ENCODE measurements at regions not wholly inside any gene's neighbourhood (a gene's known extent, or its start where the extent isn't known, plus 50 kb on each side); places are given as distances from the start of the nearest gene placed in this dataset.

GRCh38 chr5:68352166-68352565 lies 136.6 kb downstream of the PIK3R1 start:
- Histone ChIP-seq H3K36me3 (no peaks in the 10 kb centered on the region), H3K27ac (no peak overlapping the region), H3K4me1 (peaks cover 0 to 16% (median 0%) of the 10 kb centered on the region in 10 experiments; a peak in 6 of 20 replicates), H4K20me1 (no peaks in the 10 kb centered on the region), H3K4me3 (no peak overlapping the region), H3K9ac (no peak overlapping the region), H3K9me3 (replicated peaks in 1 of 11) (peaks cover 0 to 12% (median 8%) of the 10 kb centered on the region in 11 experiments; a peak in 14 of 22 replicates), H3K4me2 (no peak overlapping the region), H3K27me3 (no peaks in the 10 kb centered on the region)
- TF ChIP-seq Cebpa-rat (IDR thresholded peaks at IDR 0.05): no peak

GRCh38 chr5:68353605-68354004 lies 138.0 kb downstream of the PIK3R1 start:
- no peaks in the 10 kb centered on the region for H3K36me3 ChIP-seq
- 0 out of 20 replicates have a peak, but pooled peaks cover 0 to 6% (median 0%) of the 10 kb centered on the region in 10 experiments for H3K4me1 ChIP-seq
- no peak for TF ChIP-seq Cebpa-rat (IDR thresholded peaks at IDR 0.05)
- no peak overlapping the region for H3K27ac ChIP-seq
- no peak overlapping the region for H3K4me2 ChIP-seq
- no peak overlapping the region for H3K9ac ChIP-seq
- H3K27me3 ChIP-seq: no peaks in the 10 kb centered on the region
- H4K20me1 ChIP-seq: no peaks in the 10 kb centered on the region
- H3K9me3 ChIP-seq (replicated peaks in 1 of 11): peaks cover 0 to 5% (median 4%) of the 10 kb centered on the region in 11 experiments; a peak in 12 of 22 replicates
- H3K4me3 ChIP-seq: no peak overlapping the region

- TF ChIP-seq Cebpa-rat (IDR thresholded peaks at IDR 0.05): no peak
- H3K9me3 ChIP-seq (replicated peaks in 1 of 11): no peaks in the 10 kb centered on the region
- no peaks in the 10 kb centered on the region for H3K36me3 ChIP-seq
- H3K4me2 ChIP-seq: 0 out of 22 replicates have a peak overlapping the region, but pooled peaks of 1 of the 11 experiments have one; percentile 7
- no peak overlapping the region for H3K4me3 ChIP-seq
- no peaks in the 10 kb centered on the region for H3K27me3 ChIP-seq
- H3K9ac ChIP-seq: no peak overlapping the region
- H3K27ac ChIP-seq: no peak overlapping the region
- H3K4me1 ChIP-seq: 0 out of 20 replicates have a peak, but pooled peaks cover 0 to 6% (median 0%) of the 10 kb centered on the region in 10 experiments
- H4K20me1 ChIP-seq: no peaks in the 10 kb centered on the region
Measured at GRCh38 chr5:68354315-68354714, 138.8 kb downstream of the PIK3R1 start.

GRCh38 chr5:68356216-68356615 lies 140.7 kb downstream of the PIK3R1 start:
- Histone ChIP-seq H3K4me2 (no peak overlapping the region), H3K36me3 (no peaks in the 10 kb centered on the region), H3K27ac (no peak overlapping the region), H4K20me1 (no peaks in the 10 kb centered on the region), H3K4me1 (peaks cover 6 to 12% (median 8%) of the 10 kb centered on the region in 10 experiments; a peak in 17 of 20 replicates), H3K4me3 (no peak overlapping the region), H3K27me3 (no peaks in the 10 kb centered on the region), H3K9me3 (replicated peaks in 1 of 11) (no peaks in the 10 kb centered on the region), H3K9ac (no peak overlapping the region)
- TF ChIP-seq Cebpa-rat (IDR thresholded peaks at IDR 0.05): no peak

- Histone ChIP-seq H3K4me3 (no peak overlapping the region), H3K27ac (no peak overlapping the region), H4K20me1 (no peaks in the 10 kb centered on the region)
Measured at GRCh38 chr5:68356623-68357022, 141.1 kb downstream of the PIK3R1 start.

GRCh38 chr5:68359699-68360098 lies 144.1 kb downstream of the PIK3R1 start:
- no peak overlapping the region for H3K9ac ChIP-seq
- peaks cover 0 to 10% (median 5%) of the 10 kb centered on the region in 11 experiments; a peak in 12 of 22 replicates for H3K9me3 ChIP-seq (replicated peaks in 1 of 11)
- H3K27ac ChIP-seq: no peak overlapping the region
- no peak overlapping the region for H3K4me3 ChIP-seq
- peak overlapping the region in 10 of 11 experiments; percentile 9 to 69 (median 34); a peak in 16 of 22 replicates for H3K4me2 ChIP-seq
- no peaks in the 10 kb centered on the region for H4K20me1 ChIP-seq
- TF ChIP-seq Cebpa-rat (IDR thresholded peaks at IDR 0.05): no peak
- H3K4me1 ChIP-seq: peaks cover 6 to 12% (median 7%) of the 10 kb centered on the region in 10 experiments; a peak in 17 of 20 replicates
- no peaks in the 10 kb centered on the region for H3K27me3 ChIP-seq
- no peaks in the 10 kb centered on the region for H3K36me3 ChIP-seq

More at GRCh38 chr5:68356623-68357022, 141.1 kb downstream of the PIK3R1 start:
- Histone ChIP-seq H3K4me2 (no peak overlapping the region), H3K4me1 (peaks cover 6 to 12% (median 8%) of the 10 kb centered on the region in 10 experiments; a peak in 17 of 20 replicates), H3K9ac (no peak overlapping the region), H3K9me3 (replicated peaks in 1 of 11) (no peaks in the 10 kb centered on the region), H3K27me3 (no peaks in the 10 kb centered on the region), H3K36me3 (no peaks in the 10 kb centered on the region)
- no peak for TF ChIP-seq Cebpa-rat (IDR thresholded peaks at IDR 0.05)

- no peak overlapping the region for H3K4me3 ChIP-seq
- TF ChIP-seq Cebpa-rat (IDR thresholded peaks at IDR 0.05): no peak
- no peaks in the 10 kb centered on the region for H4K20me1 ChIP-seq
- no peak overlapping the region for H3K9ac ChIP-seq
- H3K27ac ChIP-seq: no peak overlapping the region
- no peaks in the 10 kb centered on the region for H3K36me3 ChIP-seq
- peaks cover 6 to 12% (median 7%) of the 10 kb centered on the region in 10 experiments; a peak in 17 of 20 replicates for H3K4me1 ChIP-seq
- H3K4me2 ChIP-seq: no peak overlapping the region
- H3K27me3 ChIP-seq: no peaks in the 10 kb centered on the region
- peaks cover 0 to 10% (median 5%) of the 10 kb centered on the region in 11 experiments; a peak in 12 of 22 replicates for H3K9me3 ChIP-seq (replicated peaks in 1 of 11)
Measured at GRCh38 chr5:68362331-68362730, 146.8 kb downstream of the PIK3R1 start.

- no peak for TF ChIP-seq Cebpa-rat (IDR thresholded peaks at IDR 0.05)
- H3K27ac ChIP-seq: no peak overlapping the region
- H3K4me2 ChIP-seq: no peak overlapping the region
- peaks cover 7 to 16% (median 13%) of the 10 kb centered on the region in 11 experiments; a peak in 17 of 22 replicates for H3K9me3 ChIP-seq (replicated peaks in 1 of 11)
- no peaks in the 10 kb centered on the region for H3K27me3 ChIP-seq
- H3K9ac ChIP-seq: no peak overlapping the region
- H4K20me1 ChIP-seq: no peaks in the 10 kb centered on the region
- no peak overlapping the region for H3K4me3 ChIP-seq
- H3K4me1 ChIP-seq: peaks cover 16 to 21% (median 18%) of the 10 kb centered on the region in 10 experiments
- H3K36me3 ChIP-seq: no peaks in the 10 kb centered on the region
Measured at GRCh38 chr5:68365889-68366288, 150.3 kb downstream of the PIK3R1 start.

- H4K20me1 ChIP-seq: no peaks in the 10 kb centered on the region
- no peaks in the 10 kb centered on the region for H3K36me3 ChIP-seq
- H3K4me2 ChIP-seq: no peak overlapping the region
- TF ChIP-seq Cebpa-rat (IDR thresholded peaks at IDR 0.05): no peak
- peaks cover 7 to 27% (median 17%) of the 10 kb centered on the region in 11 experiments; a peak in 17 of 22 replicates for H3K9me3 ChIP-seq (replicated peaks in 1 of 11)
- H3K27me3 ChIP-seq: no peaks in the 10 kb centered on the region
- peaks cover 18 to 29% (median 22%) of the 10 kb centered on the region in 10 experiments for H3K4me1 ChIP-seq
- H3K27ac ChIP-seq: no peak overlapping the region
- H3K9ac ChIP-seq: no peak overlapping the region
- no peak overlapping the region for H3K4me3 ChIP-seq
Measured at GRCh38 chr5:68367287-68367686, 151.7 kb downstream of the PIK3R1 start.

- Histone ChIP-seq H3K36me3 (no peaks in the 10 kb centered on the region), H3K9ac (no peak overlapping the region), H3K4me3 (no peak overlapping the region), H3K27ac (no peak overlapping the region), H3K4me2 (no peak overlapping the region), H3K9me3 (replicated peaks in 1 of 11) (peaks cover 7 to 27% (median 17%) of the 10 kb centered on the region in 11 experiments; a peak in 16 of 22 replicates), H4K20me1 (no peaks in the 10 kb centered on the region), H3K4me1 (peaks cover 18 to 34% (median 23%) of the 10 kb centered on the region in 10 experiments), H3K27me3 (no peaks in the 10 kb centered on the region)
- no peak for TF ChIP-seq Cebpa-rat (IDR thresholded peaks at IDR 0.05)
Measured at GRCh38 chr5:68367717-68368116, 152.2 kb downstream of the PIK3R1 start.

All from BLaER1 treated with 17β-estradiol and CSF1 and Interleukin-3, amounts not matched to agents 10 nM and 100 nM (cell line).